PC-3 (cell line): ENCODE measurements at regions not wholly inside any gene's neighbourhood (a gene's known extent, or its start where the extent isn't known, plus 50 kb on each side); places are given as distances from the start of the nearest gene placed in this dataset.
A peak's percentile ranks its signal among the peaks of the same experiment; 100 is the strongest.

Experiments
- ATAC-seq: fragments of 200-7000 bp; cut with Tn5 transposase; 2 replicates; pipeline ENCODE4 v1.9.1; 2020; ENCODE audit warnings: mild to moderate bottlenecking, moderate library complexity
- BruUV-seq: library from RNA; stranded (reverse); fragments of 400-500 nt; replicated peaks from 2 replicates; lab custom pipeline; 2021; lab: Mats Ljungman, UMichigan
- CTCF ChIA-PET: fragments of 300-600 bp; sonication (Branson Sonifier 250); formaldehyde crosslinking; loops from one replicate; lab custom pipeline; 2022; ENCODE audit warnings: antibody characterized with exemption; lab: Charles Lee
- POLR2A ChIA-PET: fragments of 300-600 bp; sonication (Branson Sonifier 250); formaldehyde crosslinking; loops from one replicate; lab custom pipeline; 2022; ENCODE audit warnings: antibody characterized with exemption; ENCODE audit not compliant: unreplicated experiment; lab: Charles Lee
- DNase-seq: peaks from one replicate; pipeline ENCODE4 v3.0.0-alpha.2; 2015
- H2AFZ ChIP-seq: fragments of 300-600 bp; sonication (generic); 2 replicates; pipeline ENCODE4 v1.6.0; 2016; ENCODE audit warnings: antibody characterized with exemption, low read length
- H3F3A ChIP-seq: fragments of 300-600 bp; sonication (generic); one replicate; pipeline ENCODE4 v1.6.0; 2017; ENCODE audit warnings: antibody characterized with exemption, low read length, control low read depth, mild to moderate bottlenecking; ENCODE audit not compliant: unreplicated experiment
- H3K27ac ChIP-seq: fragments of 300-600 bp; sonication (generic); 2 replicates; pipeline ENCODE4 v1.5.1; 2016; ENCODE audit warnings: mild to moderate bottlenecking, low read length
- H3K27me3 ChIP-seq: fragments of 300-600 bp; sonication (generic); 2 replicates; pipeline ENCODE4 v1.6.1; 2016; ENCODE audit warnings: low read length, mixed read lengths
- H3K36me3 ChIP-seq: fragments of 300-600 bp; sonication (generic); 2 replicates; pipeline ENCODE4 v1.6.1; 2016; ENCODE audit warnings: low read depth, mixed run types, low read length, mixed read lengths
- H3K4me1 ChIP-seq: fragments of 300-600 bp; sonication (generic); 2 replicates; pipeline ENCODE4 v1.5.1; 2016; ENCODE audit warnings: low read length; ENCODE audit not compliant: insufficient read depth
- H3K4me2 ChIP-seq: fragments of 300-600 bp; sonication (generic); 2 replicates; pipeline ENCODE4 v1.6.0; 2016; ENCODE audit warnings: low read length
- H3K4me3 ChIP-seq: fragments of 300-600 bp; sonication (generic); 2 replicates; pipeline ENCODE4 v1.5.1; 2016; ENCODE audit warnings: mild to moderate bottlenecking, low read length, mixed read lengths
- H3K79me2 ChIP-seq: fragments of 300-600 bp; sonication (generic); 2 replicates; pipeline ENCODE4 v1.6.1; 2017; ENCODE audit warnings: low read length, mixed read lengths
- H3K9ac ChIP-seq: fragments of 300-600 bp; sonication (generic); 2 replicates; pipeline ENCODE4 v1.6.0; 2016; ENCODE audit warnings: mild to moderate bottlenecking, low read length
- H3K9me2 ChIP-seq: fragments of 300-600 bp; sonication (generic); replicated peaks from 2 replicates; pipeline ENCODE4 v1.6.1; 2016; ENCODE audit warnings: mixed run types, low read length, mixed read lengths
- H3K9me3 ChIP-seq: fragments of 300-600 bp; sonication (generic); 2 replicates; pipeline ENCODE4 v1.6.1; 2016; ENCODE audit warnings: low read length, mixed read lengths
- H4K20me1 ChIP-seq: fragments of 300-600 bp; sonication (generic); 2 replicates; pipeline ENCODE4 v1.6.1; 2016; ENCODE audit warnings: low read length, mixed read lengths
- CTCF ChIP-seq: fragments of 300-600 bp; sonication (generic); conservative IDR thresholded peaks from 2 replicates; pipeline ENCODE4 v1.5.1; 2017; ENCODE audit warnings: antibody characterized with exemption, low read depth, mild to moderate bottlenecking, low read length
- EZH2 ChIP-seq: fragments of 300-600 bp; sonication (generic); IDR thresholded peaks from one replicate; pipeline ENCODE4 v1.6.1; 2017; ENCODE audit warnings: antibody characterized with exemption, mild to moderate bottlenecking, low read length; ENCODE audit not compliant: unreplicated experiment
- EZH2phosphoT487 ChIP-seq: fragments of 300-600 bp; sonication (generic); IDR thresholded peaks from 2 replicates; pipeline ENCODE4 v1.6.1; 2018; ENCODE audit warnings: mild to moderate bottlenecking, antibody characterized with exemption, low read length, borderline replicate concordance
- intact Hi-C: fragments of 100-400 bp; cut with micrococcal nuclease; formaldehyde crosslinking; loops from 2 replicates; pipeline ENCODE4 v1.9.0; 2023

GRCh38 chr2:7670905-7671641 lies 753.9 kb downstream of the RNF144A start:
- Histone ChIP-seq H3K4me1 (0 out of 2 replicates have a peak, but pooled peaks cover 6% of the 10 kb centered on the region), H3K27ac (no peak overlapping the region), H3K36me3 (no peaks in the 10 kb centered on the region), H3K9me3 (no peaks in the 10 kb centered on the region), H3K9ac (no peak overlapping the region), H3K4me3 (no peak overlapping the region), H4K20me1 (no peaks in the 10 kb centered on the region), H3K9me2 (no peaks in the 10 kb centered on the region), H3K27me3 (no peaks in the 10 kb centered on the region), H2AFZ (peak overlapping the region; percentile 10; the same call in 1 of the 2 replicates), H3K79me2 (no peaks in the 10 kb centered on the region), H3F3A (no peaks in the 10 kb centered on the region), H3K4me2 (no peak overlapping the region)
- ATAC-seq (no peak), DNase-seq (no peak)
- intact Hi-C loops: loop anchor here (5.0 kb wide), 2 partner anchors 574 to 1011 kb away; partner anchors contain the start of gene ID2
- CTCF ChIA-PET: interaction anchor here (0.8 kb wide), 1 partner anchor 244 kb away, joined by 6 read pairs; no protein-coding TSS in a partner anchor
- TF ChIP-seq CTCF (no peak), EZH2phosphoT487 (no peak), EZH2 (no peak)
- BruUV-seq: no TSS peak
- POLR2A ChIA-PET: no interaction called here

- ATAC-seq: peak; percentile 74
- H3K4me2 ChIP-seq: no peak overlapping the region
- BruUV-seq: no TSS peak
- TF ChIP-seq EZH2: no peak
- peak; percentile 92 for TF ChIP-seq CTCF
- DNase-seq: peak; percentile 88
- no peak overlapping the region for H3K9ac ChIP-seq
- H3K4me1 ChIP-seq: 0 out of 2 replicates have a peak, but pooled peaks cover 6% of the 10 kb centered on the region
- intact Hi-C loops: loop anchor here (1.0 to 5.0 kb wide), 6 partner anchors 155 to 1010 kb away; partner anchors contain the start of gene ID2
- H4K20me1 ChIP-seq: no peaks in the 10 kb centered on the region
- H3K9me3 ChIP-seq: no peaks in the 10 kb centered on the region
- no peak overlapping the region for H3K4me3 ChIP-seq
- H3K9me2 ChIP-seq: no peaks in the 10 kb centered on the region
- no peaks in the 10 kb centered on the region for H3K27me3 ChIP-seq
- H3F3A ChIP-seq: no peaks in the 10 kb centered on the region
- no peaks in the 10 kb centered on the region for H3K36me3 ChIP-seq
- POLR2A ChIA-PET: no interaction called here
- CTCF ChIA-PET: interaction anchor here (0.8 kb wide), 1 partner anchor 245 kb away, joined by 6 read pairs; no protein-coding TSS in a partner anchor
- H3K27ac ChIP-seq: no peak overlapping the region
- H2AFZ ChIP-seq: peak overlapping the region; percentile 10; the same call in 1 of the 2 replicates
- no peaks in the 10 kb centered on the region for H3K79me2 ChIP-seq
These were observed 754.9 kb downstream of the RNF144A start for GRCh38 chr2:7672027-7672684.
